ENCODE measurements at regions not wholly inside any gene's neighbourhood (a gene's known extent, or its start where the extent isn't known, plus 50 kb on each side); places are given as distances from the start of the nearest gene placed in this dataset.

DNA sequence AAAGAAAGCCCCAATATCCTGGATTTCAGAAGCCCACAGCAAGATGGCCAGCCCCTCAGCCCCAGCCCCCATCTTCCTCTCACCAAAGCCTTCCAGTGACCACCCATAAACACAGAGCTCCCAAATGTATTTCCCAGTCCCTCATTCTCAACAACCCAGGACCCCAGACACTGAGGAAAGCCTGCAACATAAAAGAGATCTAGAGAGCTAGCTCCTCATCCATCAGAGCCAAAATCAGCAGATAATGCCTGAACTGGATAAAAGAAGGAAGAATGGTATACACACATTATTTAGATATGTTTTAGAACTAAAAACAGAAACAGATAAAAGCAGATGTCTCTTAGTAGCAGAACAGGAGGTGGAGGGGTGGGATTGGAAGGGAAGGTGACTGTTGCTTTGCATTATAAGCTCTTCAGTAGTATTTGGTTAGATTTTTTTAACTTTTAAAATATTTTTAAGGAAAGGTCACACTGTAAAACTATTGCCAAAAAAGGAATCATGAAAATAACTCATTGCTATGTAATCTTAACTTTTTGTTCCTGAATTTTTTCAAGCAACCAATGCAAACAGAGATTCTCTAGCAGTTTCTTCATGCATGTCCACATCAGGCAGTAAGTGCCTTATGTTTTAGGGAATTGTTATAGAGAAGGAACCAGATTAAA, 144.2 kb upstream of the PKDCC start:
- no peak for DNase-seq

DNA sequence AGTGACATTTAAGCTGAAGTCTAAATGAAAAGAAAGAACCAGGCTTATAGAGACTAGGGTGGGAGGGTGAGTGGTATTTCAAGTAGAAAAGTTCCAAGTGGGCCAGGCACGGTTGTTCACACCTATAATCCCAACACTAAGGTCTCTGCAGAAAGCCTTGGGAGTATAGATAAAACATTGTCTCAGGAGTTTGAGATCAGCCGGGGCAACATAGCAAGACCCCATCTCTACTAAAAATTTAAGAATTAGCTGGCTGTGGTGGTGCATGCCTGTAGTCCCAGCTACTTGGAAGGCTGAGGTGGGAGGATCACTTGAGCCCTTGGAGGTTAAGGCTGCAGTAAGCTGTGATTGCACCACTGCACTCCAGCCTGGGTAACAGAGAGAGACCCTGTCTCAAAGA, 143.4 kb upstream of the PKDCC start:
- no peak for DNase-seq

GRCh38 chr2:41905597-41906337, 142.1 kb upstream of the PKDCC start:
- DNase-seq = no peak

- no peak for DNase-seq
These were observed 141.5 kb upstream of the PKDCC start for GRCh38 chr2:41906338-41906725.

DNA sequence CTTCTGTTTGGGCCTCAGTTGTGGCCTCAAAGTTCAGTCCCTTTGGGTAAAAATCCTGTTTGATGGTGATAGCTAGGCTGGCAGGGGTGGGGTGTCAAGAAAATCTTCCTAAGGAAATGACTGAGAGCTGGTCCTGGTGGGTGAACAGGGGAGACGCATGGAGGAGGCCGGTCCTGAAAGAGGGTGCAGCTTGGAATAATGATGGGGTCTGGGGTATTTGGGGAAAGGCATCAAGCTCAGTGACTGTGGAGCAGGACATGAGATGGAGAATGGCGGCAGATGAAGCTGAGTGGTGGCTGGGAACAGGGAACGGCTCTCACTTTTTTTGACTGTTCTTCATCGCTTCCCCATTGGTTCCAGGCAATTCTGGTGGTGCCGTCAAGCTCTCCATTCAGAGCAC, 140.7 kb upstream of the PKDCC start:
- DNase-seq = no peak

DNA sequence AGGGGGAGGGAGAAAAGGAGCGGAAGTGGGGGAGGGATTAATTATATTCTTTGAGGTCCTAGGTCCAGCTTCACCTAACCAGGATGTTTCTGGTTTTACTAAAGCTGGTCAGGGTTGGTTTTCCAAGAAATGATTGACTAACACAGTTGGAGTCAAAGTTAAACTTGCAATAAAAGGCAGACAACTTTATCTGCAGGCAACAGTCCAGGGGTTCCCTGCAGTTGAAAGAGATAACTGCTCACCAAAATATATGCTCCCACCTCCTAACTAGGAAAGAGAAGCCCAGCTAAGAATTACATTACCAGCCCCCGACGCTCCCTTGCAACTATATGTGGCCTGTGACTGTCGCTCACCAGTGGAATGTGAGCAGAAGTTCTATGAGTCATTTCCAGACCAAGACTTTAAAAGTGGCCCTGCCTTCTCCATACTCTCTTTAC, 140.0 kb upstream of the PKDCC start:
- no peak for DNase-seq

- no peak for DNase-seq
These were observed 139.5 kb upstream of the PKDCC start for GRCh38 chr2:41908349-41908748.

- no peak for DNase-seq
These were observed 138.2 kb upstream of the PKDCC start for GRCh38 chr2:41909584-41909983.

- no peak for DNase-seq
These were observed 137.7 kb upstream of the PKDCC start for GRCh38 chr2:41910126-41910525.

- no peak for DNase-seq
These were observed 136.8 kb upstream of the PKDCC start for GRCh38 chr2:41911033-41911432.

DNA sequence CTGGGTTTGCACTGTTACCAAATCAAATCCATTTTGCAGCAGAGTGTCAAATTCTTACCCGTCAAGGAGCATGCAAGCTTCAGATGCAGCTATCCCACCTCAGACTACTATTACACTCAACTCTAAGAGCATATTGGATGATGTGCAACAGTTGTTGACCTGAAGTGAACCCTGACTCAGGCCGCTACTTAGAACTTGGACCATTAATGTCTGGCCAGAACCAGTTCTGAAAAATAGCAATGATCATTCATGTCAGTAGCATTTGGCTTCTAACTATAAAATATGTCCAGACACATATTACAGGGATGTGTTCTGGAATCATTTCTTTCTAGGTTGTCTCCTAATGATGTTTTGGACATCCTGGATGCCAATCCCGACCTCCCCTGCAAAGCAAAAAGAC, 135.5 kb upstream of the PKDCC start:
- DNase-seq = no peak

DNA sequence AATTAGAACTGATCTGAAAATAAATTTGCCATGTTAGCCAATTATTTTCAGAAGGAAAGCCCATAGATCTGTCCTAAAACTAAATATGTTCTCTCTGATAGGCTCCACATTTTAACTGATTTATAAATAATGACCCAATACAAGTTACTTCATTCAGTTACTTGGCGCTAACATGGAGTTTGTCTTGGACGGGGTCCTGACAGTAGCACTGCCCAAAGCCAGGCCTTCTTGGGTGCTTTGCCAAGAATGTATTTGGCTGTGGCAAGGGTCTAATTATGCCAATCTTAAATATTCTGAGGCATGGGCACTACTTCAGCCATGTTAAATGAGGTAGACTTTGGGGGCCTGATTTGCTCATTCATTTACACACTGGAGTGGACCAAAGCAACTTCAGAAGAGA, 135.0 kb upstream of the PKDCC start:
- no peak for DNase-seq

GRCh38 chr2:41913311-41913710, 134.5 kb upstream of the PKDCC start:
- DNase-seq = no peak

GRCh38 chr2:41913921-41914609, 133.8 kb upstream of the PKDCC start:
- DNase-seq = no peak

- DNase-seq = no peak
These were observed 132.9 kb upstream of the PKDCC start for GRCh38 chr2:41914936-41915335.

DNA sequence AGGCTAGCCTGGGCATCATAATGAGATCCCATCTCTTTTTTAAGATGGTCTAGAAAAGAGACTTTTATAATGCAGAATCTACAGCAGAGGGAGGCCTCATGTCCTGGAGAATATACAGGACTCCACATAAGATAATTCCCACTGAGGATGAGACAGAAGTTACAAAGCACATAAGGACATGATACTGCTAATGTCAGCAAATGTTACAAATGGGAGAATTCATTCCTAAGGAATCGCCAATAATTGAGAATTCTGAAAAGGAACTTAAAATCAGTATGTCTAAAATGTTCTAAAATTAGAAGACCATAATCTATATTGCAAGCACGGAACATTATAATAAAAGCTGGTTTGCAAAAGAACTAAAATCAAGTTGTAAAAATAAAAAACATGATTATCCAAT, 131.6 kb upstream of the PKDCC start:
- DNase-seq = no peak

GRCh38 chr2:41917587-41917986, 130.2 kb upstream of the PKDCC start:
- no peak for DNase-seq

- DNase-seq = no peak
These were observed 128.7 kb upstream of the PKDCC start for GRCh38 chr2:41919135-41919534.

DNA sequence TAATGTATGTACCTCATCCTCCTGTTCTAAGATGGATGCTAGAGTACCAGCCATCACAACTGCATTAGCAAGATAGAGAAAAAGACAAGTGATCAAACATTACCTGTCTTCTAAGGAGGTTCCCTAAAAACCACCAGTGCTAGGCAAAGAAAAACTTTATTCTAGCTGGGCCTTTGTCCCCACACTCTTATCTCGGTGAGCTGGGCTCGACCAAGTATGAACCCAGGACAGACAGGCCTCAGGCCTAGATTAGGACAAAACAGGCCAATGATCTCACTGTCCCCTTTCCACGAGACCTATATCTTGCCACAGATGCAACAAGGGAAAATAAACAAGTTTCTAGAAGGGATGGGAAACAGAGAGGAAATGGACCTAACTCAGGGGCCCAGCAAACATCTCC, 127.6 kb upstream of the PKDCC start:
- no peak for DNase-seq

DNA sequence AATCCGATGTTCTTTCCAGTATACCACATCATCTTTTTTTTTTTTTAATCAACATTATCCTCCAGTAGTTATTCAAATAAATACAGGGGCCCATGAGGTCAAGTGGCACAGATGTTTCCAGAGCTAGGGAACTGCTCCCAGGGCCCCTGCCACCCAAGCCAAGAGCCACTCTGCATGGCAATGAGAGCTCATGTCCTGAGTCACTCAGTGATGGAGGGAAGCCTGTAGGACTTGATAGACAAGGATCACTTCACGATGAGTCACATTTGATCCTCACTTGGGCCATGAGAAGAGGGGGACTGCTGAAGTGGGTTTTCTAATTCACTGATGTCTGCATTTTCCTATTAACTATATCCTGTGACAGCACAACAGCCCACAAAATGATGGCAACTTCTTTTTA, 127.0 kb upstream of the PKDCC start:
- DNase-seq = no peak

GRCh38 chr2:41922177-41922576, 125.6 kb upstream of the PKDCC start:
- DNase-seq = no peak

DNA sequence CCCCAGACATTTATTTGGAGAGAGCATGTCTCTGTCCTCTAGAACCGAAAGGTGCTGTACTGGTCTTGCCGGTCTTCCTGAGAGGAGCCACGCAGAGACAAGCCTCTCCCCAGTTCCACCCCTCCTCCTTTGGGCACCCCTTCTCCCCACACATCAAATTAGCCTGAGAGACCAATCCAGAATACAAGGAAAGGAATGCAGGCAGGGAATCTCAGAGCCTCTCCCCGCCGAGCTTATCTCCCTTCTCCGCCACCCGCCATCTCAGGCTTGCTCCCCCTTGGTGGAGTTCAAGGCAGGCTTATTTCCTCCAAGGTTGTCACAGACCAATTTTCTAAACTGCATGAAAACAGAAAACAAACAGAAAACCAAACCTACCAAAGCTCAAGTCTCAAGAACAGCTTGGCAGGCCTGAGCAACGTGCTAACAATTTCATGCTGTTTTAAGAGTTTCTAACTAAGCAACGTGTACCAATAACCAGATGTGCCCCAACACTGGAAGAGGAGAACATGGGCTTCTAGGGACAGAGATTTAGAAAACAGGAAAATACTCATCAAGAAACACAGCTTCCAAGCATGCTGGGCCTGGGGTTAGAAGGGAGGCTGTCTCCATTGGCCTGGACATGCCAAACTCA, 124.5 kb upstream of the PKDCC start:
- no peak for DNase-seq

- no peak for DNase-seq
These were observed 123.8 kb upstream of the PKDCC start for GRCh38 chr2:41924024-41924423.

All from left hindlimb (tissue), 1 donor.